GM19240 (cell line): ENCODE measurements at regions not wholly inside any gene's neighbourhood (a gene's known extent, or its start where the extent isn't known, plus 50 kb on each side); places are given as distances from the start of the nearest gene placed in this dataset.

Experiments used
- DNase-seq: peaks from one replicate; pipeline ENCODE4 v3.0.0; 2011; ENCODE audit warnings: low spot score; ENCODE audit not compliant: insufficient read length

- no peak for DNase-seq
Measured at GRCh38 chr3:106731230-106731629, 646.0 kb upstream of the CCDC54 start.

GRCh38 chr3:106734712-106735111, 642.5 kb upstream of the CCDC54 start:
- no peak for DNase-seq

DNA sequence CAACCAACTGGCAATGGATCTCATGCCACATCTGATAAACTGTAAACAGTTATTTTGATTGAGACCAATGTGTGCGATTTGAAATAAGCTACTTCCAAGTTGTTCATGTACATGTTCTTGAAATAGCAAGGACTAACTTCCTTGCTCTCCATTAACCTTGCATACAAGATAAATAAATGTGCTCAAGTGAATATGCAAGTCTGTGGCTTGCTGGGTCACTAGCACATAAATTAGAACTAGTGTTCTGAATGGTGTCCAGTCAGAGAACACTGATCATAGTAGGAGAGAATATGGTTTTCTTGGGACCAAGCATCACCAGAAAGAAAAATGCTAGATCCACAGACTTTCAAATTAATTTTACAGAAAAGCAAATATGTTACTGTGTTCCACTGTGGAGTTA, 640.0 kb upstream of the CCDC54 start:
- no peak for DNase-seq

DNA sequence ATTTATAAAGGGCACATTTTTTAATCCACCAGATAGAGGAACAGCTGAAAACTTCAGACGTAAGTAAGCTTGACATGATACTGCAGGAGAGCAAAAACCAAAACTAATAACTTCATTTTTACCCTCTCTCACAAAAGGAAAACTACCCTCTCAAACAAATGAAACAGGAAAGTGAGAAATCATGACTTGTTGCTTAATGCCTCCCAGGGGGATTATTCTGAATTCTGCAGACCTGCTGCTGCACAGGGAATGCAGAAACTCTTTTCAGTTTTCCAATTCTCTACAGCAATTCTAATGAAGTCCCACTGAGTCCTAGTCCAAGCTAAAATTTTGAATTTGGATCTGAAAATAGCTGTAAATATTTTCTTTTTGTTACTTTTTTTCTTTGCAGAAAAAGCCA, 637.1 kb upstream of the CCDC54 start:
- no peak for DNase-seq

GRCh38 chr3:106745344-106746168, 631.7 kb upstream of the CCDC54 start:
- no peak for DNase-seq

- no peak for DNase-seq
Measured at GRCh38 chr3:106746286-106746685, 631.0 kb upstream of the CCDC54 start.

- DNase-seq: no peak
Measured at GRCh38 chr3:106748472-106749262, 628.6 kb upstream of the CCDC54 start.

- DNase-seq: no peak
Measured at GRCh38 chr3:106750092-106750491, 627.1 kb upstream of the CCDC54 start.

- no peak for DNase-seq
Measured at GRCh38 chr3:106755336-106755735, 621.9 kb upstream of the CCDC54 start.

DNA sequence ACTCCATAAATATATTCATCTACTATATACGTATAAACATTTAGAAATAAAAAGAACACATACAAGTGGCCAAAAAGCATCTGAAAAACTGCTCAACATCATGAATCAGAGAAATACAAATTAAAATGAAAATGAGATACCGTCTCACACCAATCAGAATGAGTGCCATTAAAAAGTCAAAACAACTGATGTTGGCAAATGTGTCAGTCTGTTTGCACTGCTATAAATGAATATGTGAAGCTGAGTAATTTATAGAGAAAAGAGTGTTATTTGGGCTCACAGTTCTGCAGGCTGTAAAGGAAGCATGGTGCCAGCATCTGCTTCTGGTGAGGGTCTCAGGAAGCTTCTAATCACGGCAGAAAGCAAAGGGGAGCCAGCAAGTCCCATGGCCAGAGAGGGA, 620.3 kb upstream of the CCDC54 start:
- no peak for DNase-seq

DNA sequence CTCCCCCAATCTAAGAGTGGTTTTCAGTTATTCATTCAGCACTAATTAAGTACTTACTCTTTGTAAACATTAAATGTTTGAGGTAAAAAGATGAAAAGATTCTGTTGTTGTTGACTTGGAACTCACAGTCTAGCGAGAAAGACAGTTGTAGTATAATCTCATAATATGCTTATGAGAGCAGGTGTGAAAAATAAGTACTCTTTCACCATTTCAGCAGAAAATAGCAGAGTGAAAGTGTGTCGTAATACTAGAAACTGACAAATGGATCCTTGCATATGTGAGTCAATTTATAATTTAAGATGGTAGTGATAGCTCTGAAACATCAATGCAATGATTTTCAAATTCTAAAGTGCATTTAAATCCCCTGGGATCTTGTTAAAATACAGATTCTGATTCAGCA, 618.8 kb upstream of the CCDC54 start:
- DNase-seq: no peak

GRCh38 chr3:106759731-106760130, 617.5 kb upstream of the CCDC54 start:
- no peak for DNase-seq

GRCh38 chr3:106765342-106765741, 611.9 kb upstream of the CCDC54 start:
- no peak for DNase-seq

DNA sequence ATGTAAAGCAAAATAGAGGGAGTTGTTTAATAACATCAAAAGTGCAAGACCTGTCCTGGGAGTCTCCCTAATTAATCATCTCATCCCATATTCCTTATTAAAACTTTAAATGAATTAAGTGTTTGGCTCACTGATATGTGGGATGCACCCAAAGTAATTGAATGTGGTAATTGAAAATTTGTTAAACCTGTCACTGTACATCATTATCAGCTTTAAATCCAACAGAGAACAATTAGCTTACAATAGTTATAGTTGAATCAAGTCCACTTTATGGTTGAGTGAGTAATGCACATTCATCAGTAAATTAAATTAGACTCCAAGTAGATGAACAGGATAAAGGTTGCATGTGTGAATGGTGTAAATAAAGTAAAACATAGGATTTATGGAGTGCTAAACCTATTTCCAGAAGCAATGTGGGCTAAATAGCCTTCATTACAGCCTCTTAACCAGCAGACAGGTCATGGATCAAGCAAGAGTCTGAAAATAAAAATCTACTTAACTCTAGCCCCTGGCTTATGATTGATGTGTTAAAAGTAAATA, 608.2 kb upstream of the CCDC54 start:
- no peak for DNase-seq

DNA sequence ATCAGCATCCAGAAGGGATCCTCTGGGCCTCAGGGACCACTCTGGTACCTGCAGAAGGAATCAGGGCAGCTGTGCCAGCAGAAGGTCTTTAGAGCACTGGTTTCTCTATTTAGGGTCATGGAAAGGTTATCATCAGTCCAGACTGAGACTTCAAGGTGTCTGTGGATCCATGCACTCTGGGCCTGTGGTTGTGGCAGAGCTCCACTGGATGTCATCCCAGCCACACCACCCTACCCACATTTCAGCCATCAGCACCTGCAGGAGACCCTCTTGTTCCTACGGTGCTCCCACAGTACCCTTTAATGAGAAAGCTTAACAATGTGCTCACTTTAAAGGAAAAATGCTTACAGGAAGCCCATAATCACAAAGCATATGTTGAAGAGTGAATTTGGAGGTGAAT, 603.4 kb upstream of the CCDC54 start:
- no peak for DNase-seq

- DNase-seq: no peak
Measured at GRCh38 chr3:106783231-106783630, 594.0 kb upstream of the CCDC54 start.

GRCh38 chr3:106789276-106789675, 588.0 kb upstream of the CCDC54 start:
- DNase-seq: no peak

DNA sequence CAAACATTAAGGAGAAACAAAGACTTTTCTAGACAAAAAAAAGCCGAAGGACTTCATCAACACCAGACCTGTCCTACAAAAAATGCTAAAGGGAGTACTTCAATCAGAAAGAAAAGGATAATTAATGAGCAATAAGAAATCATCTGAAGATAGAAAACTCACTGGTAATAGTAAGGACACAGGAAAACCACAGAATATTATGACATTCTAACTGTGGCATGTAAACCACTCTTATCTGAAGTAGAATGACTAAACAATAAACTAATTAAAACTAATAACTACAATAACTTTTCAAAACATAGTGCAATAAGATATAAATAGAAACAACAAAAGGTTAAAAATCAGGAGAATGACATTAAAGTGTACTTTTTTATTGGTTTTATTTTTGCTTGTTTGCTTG, 584.5 kb upstream of the CCDC54 start:
- DNase-seq: no peak

DNA sequence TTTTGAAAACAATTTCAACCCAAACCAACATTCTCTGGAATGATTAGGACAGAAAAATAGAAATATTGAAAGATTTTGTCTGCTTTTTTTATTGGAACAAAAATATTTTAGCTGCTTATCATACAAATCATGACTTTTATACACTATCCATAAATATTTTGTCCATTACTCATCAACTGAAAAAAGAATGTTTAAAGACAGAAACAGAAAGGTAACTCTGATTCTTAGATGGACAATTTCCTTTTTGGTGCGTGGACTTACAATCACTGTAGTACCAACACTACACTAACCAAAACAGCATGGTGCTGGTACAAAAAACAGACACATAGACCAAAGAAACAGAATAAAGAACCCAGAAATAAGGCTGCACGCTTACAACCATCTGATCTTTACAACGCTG, 582.8 kb upstream of the CCDC54 start:
- no peak for DNase-seq

DNA sequence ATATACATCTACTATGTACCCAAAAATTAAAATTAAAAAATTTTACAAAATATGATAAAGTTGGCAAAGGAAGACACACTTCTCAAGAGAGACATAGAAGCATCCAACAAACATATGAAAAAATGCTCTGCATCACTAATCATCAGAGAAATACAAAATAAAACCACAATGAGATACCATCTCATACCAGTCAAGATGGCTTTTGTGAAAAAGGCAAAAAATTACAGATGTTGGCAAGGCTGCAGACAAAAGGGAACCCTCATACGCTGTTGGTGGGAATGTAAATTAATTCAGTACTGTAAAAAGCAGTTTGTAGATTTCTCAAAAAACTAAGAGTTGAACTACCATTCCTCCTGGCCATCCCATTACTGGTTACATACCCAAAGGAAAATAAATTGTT, 581.7 kb upstream of the CCDC54 start:
- DNase-seq: no peak

GRCh38 chr3:106797461-106797860, 579.8 kb upstream of the CCDC54 start:
- no peak for DNase-seq

- DNase-seq: no peak
Measured at GRCh38 chr3:106805625-106806024, 571.6 kb upstream of the CCDC54 start.

- no peak for DNase-seq
Measured at GRCh38 chr3:106806964-106807363, 570.3 kb upstream of the CCDC54 start.
